ENCODE measurements at regions not wholly inside any gene's neighbourhood (a gene's known extent, or its start where the extent isn't known, plus 50 kb on each side); places are given as distances from the start of the nearest gene placed in this dataset.

DNA sequence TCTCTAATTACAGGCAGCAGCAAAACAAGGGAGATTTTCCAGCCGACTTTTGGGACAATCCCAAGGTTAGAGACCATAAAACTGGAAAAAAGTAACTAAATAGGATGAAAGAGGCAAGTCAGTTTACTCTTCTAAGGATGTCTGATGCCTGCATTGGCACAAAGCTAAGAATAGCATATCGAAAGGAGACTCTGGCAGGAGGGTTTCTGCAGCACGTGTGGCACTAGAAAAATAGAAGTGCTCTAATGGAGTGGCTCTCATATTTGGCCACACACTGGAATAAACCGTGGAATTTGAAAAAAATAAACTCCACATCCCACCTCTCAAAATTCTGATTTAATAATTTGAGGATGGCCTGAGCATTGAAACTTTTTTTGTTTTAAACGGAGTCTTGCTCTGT lies 77.2 kb upstream of the ARSJ start:
- H3K4me3 ChIP-seq = no peak overlapping the region
- DNase-seq = no peak
- no peaks in the 10 kb centered on the region for H3K4me1 ChIP-seq (ENCODE audit: low read depth)
- ATAC-seq = no peak
- H3K36me3 ChIP-seq (ENCODE audit: low read depth) = no peaks in the 10 kb centered on the region
- intact Hi-C loops (cut with DNase I, micrococcal nuclease) = no loop called here
- H3K9me3 ChIP-seq = no peaks in the 10 kb centered on the region
- TF ChIP-seq, protein P1, sequence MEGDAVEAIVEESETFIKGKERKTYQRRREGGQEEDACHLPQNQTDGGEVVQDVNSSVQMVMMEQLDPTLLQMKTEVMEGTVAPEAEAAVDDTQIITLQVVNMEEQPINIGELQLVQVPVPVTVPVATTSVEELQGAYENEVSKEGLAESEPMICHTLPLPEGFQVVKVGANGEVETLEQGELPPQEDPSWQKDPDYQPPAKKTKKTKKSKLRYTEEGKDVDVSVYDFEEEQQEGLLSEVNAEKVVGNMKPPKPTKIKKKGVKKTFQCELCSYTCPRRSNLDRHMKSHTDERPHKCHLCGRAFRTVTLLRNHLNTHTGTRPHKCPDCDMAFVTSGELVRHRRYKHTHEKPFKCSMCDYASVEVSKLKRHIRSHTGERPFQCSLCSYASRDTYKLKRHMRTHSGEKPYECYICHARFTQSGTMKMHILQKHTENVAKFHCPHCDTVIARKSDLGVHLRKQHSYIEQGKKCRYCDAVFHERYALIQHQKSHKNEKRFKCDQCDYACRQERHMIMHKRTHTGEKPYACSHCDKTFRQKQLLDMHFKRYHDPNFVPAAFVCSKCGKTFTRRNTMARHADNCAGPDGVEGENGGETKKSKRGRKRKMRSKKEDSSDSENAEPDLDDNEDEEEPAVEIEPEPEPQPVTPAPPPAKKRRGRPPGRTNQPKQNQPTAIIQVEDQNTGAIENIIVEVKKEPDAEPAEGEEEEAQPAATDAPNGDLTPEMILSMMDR (IDR thresholded peaks at IDR 0.05) = no peak

DNA sequence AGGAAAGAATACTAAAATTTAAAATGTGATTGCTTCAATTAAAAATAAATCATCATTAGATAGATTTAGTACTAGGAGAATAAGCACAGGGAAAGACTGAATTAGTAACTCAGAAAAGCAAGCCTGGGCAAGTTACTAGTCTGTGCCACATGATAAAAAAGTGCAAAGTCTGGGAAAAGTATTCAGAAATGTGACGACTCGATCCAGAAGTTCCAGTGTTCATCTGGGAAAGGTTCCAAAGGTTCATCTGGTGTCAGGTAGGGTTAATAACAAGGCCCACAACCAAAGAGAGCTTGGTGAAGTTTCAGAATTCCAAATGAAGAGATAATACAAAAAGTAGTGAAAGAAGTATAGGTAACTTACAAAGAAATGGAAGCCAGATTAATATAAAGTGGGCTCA lies 78.3 kb upstream of the ARSJ start:
- TF ChIP-seq, protein P1 (IDR thresholded peaks at IDR 0.05) = no peak
- Histone ChIP-seq H3K4me1 (ENCODE audit: low read depth) (no peaks in the 10 kb centered on the region), H3K9me3 (no peaks in the 10 kb centered on the region), H3K36me3 (ENCODE audit: low read depth) (no peaks in the 10 kb centered on the region), H3K4me3 (no peak overlapping the region)
- ATAC-seq (no peak), DNase-seq (no peak)
- intact Hi-C loops (cut with DNase I, micrococcal nuclease) = no loop called here

DNA sequence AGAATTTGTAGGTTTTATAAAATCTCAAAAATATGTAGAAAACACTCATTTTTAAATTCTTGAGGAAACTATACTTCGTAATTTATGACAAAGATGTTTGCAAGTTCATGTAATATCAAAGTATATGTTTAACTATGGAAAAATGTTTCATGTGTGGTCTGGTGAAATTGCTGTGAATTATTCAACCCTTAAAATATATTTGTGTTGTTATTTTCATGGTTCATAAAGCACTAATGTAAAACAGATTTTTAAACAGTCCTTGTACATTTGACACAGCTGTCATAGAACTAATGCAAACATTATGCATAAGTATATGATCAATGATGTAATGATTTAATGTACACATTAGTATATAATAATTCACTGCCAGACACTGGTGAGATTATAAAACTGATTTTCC lies 83.1 kb upstream of the ARSJ start:
- DNase-seq (no peak), ATAC-seq (no peak)
- Histone ChIP-seq H3K9me3 (no peaks in the 10 kb centered on the region), H3K4me3 (no peak overlapping the region), H3K4me1 (ENCODE audit: low read depth) (no peaks in the 10 kb centered on the region), H3K36me3 (ENCODE audit: low read depth) (no peaks in the 10 kb centered on the region)
- intact Hi-C loops (cut with DNase I, micrococcal nuclease) = no loop called here
- TF ChIP-seq, protein P1 (IDR thresholded peaks at IDR 0.05) = no peak

DNA sequence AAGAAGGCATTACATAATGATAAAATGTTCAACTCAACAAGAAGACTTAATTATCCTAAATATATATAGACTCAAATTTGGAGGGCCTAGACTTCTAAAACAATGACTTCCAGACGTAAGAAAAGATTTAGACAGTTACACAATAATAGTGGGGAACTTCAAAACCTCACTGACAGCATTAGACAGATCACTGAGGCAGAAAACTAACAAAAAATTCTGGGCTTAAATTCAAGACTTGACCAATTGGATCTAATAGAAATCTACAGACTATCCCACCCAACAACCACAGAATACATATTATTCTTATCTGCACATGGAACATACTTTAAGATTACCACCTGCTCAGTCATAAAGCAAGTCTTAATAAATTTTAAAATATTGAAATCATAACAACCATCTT lies 93.3 kb upstream of the ARSJ start:
- intact Hi-C loops (cut with DNase I, micrococcal nuclease) = loop anchor here in 1 of 2 donors (5.0 kb wide), 1 partner anchor 115 kb away; no protein-coding TSS in a partner anchor
- no peak for ATAC-seq
- Histone ChIP-seq H3K4me1 (ENCODE audit: low read depth) (no peaks in the 10 kb centered on the region), H3K9me3 (no peaks in the 10 kb centered on the region), H3K4me3 (no peak overlapping the region), H3K36me3 (ENCODE audit: low read depth) (no peaks in the 10 kb centered on the region)
- TF ChIP-seq, protein P1 (IDR thresholded peaks at IDR 0.05) = no peak
- no peak for DNase-seq

DNA sequence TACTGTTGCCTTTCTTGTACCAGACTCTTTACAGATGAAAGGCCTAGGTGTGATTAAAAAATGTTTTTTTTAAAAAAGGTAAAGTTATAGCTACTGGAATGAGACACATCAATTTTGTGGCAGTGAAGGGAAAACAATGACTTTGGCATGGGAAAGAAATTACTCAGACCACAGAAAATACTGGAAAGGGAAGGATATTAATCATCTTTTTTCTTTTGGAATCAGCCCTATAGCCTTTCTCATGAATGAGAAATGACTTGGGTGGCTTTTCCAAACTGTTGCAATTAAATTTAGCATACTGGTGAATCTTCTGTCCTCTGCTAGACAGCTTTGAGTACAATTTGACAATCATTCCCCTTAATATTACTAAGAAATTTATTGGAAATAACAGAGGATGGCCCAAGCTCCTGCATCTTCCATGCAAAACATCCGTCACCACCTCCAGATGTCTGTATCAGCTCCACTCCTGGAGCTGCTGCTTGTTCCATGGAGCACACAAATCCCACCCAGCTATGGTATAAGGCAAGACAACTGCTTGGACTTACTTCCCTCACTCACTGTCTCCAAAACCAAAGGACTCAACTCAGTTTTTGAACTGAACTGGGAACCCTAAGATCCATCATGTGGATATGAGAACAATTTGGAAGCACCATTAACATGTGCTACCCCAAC lies 97.6 kb upstream of the ARSJ start:
- TF ChIP-seq, protein P1 (IDR thresholded peaks at IDR 0.05) = no peak
- ATAC-seq (no peak), DNase-seq (no peak)
- H3K4me1 ChIP-seq (ENCODE audit: low read depth) = no peaks in the 10 kb centered on the region
- no peaks in the 10 kb centered on the region for H3K9me3 ChIP-seq
- intact Hi-C loops (cut with DNase I, micrococcal nuclease) = no loop called here
- H3K36me3 ChIP-seq (ENCODE audit: low read depth) = no peaks in the 10 kb centered on the region
- no peak overlapping the region for H3K4me3 ChIP-seq

DNA sequence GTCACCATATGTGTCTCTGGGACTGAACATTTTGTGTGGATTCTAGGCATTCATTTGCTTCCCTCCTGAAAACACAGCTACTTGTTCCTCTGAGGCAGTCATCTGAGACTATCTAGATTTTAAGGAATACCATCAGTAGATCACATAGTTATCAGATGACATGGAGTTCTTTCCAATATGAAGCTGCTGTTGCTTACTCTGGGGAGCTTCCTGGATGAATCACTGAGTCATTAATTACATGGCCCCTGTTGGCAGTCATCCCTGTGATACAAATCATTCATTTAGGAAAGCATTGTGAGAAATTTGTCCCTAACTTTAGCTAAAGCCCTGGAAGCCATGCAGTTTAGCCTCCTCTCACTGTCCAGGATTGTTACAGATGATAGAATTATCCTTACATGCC lies 98.2 kb upstream of the ARSJ start:
- ATAC-seq = no peak

More for the DNA sequence above, 98.2 kb upstream of the ARSJ start:
- Histone ChIP-seq H3K36me3 (ENCODE audit: low read depth) (no peaks in the 10 kb centered on the region), H3K9me3 (no peaks in the 10 kb centered on the region), H3K4me3 (no peak overlapping the region), H3K4me1 (ENCODE audit: low read depth) (no peaks in the 10 kb centered on the region)
- TF ChIP-seq, protein P1 (IDR thresholded peaks at IDR 0.05) = no peak
- intact Hi-C loops (cut with DNase I, micrococcal nuclease) = no loop called here
- DNase-seq = no peak
